ENCODE measurements at regions not wholly inside any gene's neighbourhood (a gene's known extent, or its start where the extent isn't known, plus 50 kb on each side); places are given as distances from the start of the nearest gene placed in this dataset.

GRCh38 chr22:48451891-48452290 lies 1375.8 kb downstream of the BRD1 start:
- Histone ChIP-seq H3K79me2 (ENCODE audit: insufficient read depth, low read length) (no peaks in the 10 kb centered on the region), H3K36me3 (ENCODE audit: control insufficient read depth in 1 of 2, insufficient read depth in 2 of 2, low read length in 2 of 2) (no peaks in the 10 kb centered on the region), H3K9ac (ENCODE audit: low read length) (no peak overlapping the region), H3K4me2 (ENCODE audit: low read length) (no peak overlapping the region), H2AFZ (ENCODE audit: low read depth, low read length, poor library complexity, severe bottlenecking) (no peak overlapping the region), H3K27ac (ENCODE audit: low read depth, low read length) (no peak overlapping the region), H3K4me3 (replicated peaks in 1 of 2; ENCODE audit: low read depth in 1 of 2, low read length in 2 of 2) (no peak overlapping the region), H3K9me2 (ENCODE audit: insufficient read depth) (no peaks in the 10 kb centered on the region), H3K4me1 (ENCODE audit: control insufficient read depth in 1 of 2, insufficient read depth in 2 of 2, low read length in 2 of 2) (no peaks in the 10 kb centered on the region), H3K9me3 (ENCODE audit: control insufficient read depth in 1 of 2, insufficient read depth in 1 of 2, low read depth in 1 of 2, low read length in 2 of 2) (peaks cover 0 to 11% of the 10 kb centered on the region in 2 experiments; a peak in 1 of 4 replicates), H3K27me3 (ENCODE audit: insufficient read depth, low read length) (no peaks in the 10 kb centered on the region), H4K20me1 (ENCODE audit: insufficient read depth) (no peaks in the 10 kb centered on the region)
- ChIA-PET POLR2A (no interaction called here), CTCF (no interaction called here), RAD21 (ENCODE audit: low non-redundant PET in 1 of 2, low total read pairs in 2 of 2, uncharacterized antibody in 2 of 2, unreplicated experiment in 2 of 2) (no interaction called here)
- DNase-seq (ENCODE audit: low read depth, low spot score) (no peak), ATAC-seq (no peak)
- intact Hi-C loops (cut with micrococcal nuclease), result no loop called here
- no peak for TF ChIP-seq JUND (IDR thresholded peaks at IDR 0.05)
- TF ChIP-seq TCF7L2 (IDR thresholded peaks at IDR 0.05; ENCODE audit: borderline replicate concordance, extremely low read depth, insufficient read depth, insufficient read length), result no peak
- TF ChIP-seq ELF1 (IDR thresholded peaks at IDR 0.05; ENCODE audit: borderline replicate concordance, low read depth), result no peak
- no peak for TF ChIP-seq EZH2phosphoT487 (IDR thresholded peaks at IDR 0.05; ENCODE audit: borderline replicate concordance)
- TF ChIP-seq CEBPB (IDR thresholded peaks at IDR 0.05; ENCODE audit: low read depth), result no peak
- TF ChIP-seq ZBTB33 (IDR thresholded peaks at IDR 0.05; ENCODE audit: extremely low read depth, insufficient replicate concordance, low read length), result no peak
- no peak for TF ChIP-seq RAD21 (IDR thresholded peaks at IDR 0.05; ENCODE audit: low read depth)
- TF ChIP-seq SIN3A (IDR thresholded peaks at IDR 0.05; ENCODE audit: low read depth), result no peak
- TF ChIP-seq REST (IDR thresholded peaks at IDR 0.05; ENCODE audit: low read depth), result no peak
- no TSS peak for BruUV-seq (replicated peaks)
